Epithelial cell of prostate (primary cell): ENCODE measurements at regions not wholly inside any gene's neighbourhood (a gene's known extent, or its start where the extent isn't known, plus 50 kb on each side); places are given as distances from the start of the nearest gene placed in this dataset.
A peak's percentile ranks its signal among the peaks of the same experiment; 100 is the strongest.

Source experiments
- DNase-seq: peaks from one replicate; pipeline ENCODE4 v3.0.0-alpha.2; 2011; ENCODE audit warnings: low read depth, low spot score
- H3K27ac ChIP-seq: fragments of 450-650 bp; 2 replicates; pipeline ENCODE4 v1.5.1; 2017; ENCODE audit warnings: mild to moderate bottlenecking

DNA sequence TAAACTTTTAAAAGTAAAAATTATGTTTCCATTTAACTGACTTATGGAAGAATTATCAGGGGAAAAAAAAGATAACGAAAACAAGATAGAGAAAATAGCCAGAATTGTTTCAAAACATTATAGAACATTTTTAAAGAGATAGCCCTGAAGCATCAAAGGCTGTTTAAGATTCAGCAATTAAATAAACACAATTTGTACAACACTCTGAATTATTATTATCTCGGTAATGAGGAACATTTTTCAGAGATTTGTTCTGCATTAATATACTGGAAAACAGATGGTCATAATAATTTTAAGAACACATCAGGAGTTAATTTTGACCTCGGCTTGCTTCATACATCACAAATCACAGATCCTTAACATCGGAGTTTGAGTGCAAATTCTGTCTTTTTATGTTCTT, 643.8 kb downstream of the SORCS1 start:
- H3K27ac ChIP-seq: no peak overlapping the region
- DNase-seq: no peak

DNA sequence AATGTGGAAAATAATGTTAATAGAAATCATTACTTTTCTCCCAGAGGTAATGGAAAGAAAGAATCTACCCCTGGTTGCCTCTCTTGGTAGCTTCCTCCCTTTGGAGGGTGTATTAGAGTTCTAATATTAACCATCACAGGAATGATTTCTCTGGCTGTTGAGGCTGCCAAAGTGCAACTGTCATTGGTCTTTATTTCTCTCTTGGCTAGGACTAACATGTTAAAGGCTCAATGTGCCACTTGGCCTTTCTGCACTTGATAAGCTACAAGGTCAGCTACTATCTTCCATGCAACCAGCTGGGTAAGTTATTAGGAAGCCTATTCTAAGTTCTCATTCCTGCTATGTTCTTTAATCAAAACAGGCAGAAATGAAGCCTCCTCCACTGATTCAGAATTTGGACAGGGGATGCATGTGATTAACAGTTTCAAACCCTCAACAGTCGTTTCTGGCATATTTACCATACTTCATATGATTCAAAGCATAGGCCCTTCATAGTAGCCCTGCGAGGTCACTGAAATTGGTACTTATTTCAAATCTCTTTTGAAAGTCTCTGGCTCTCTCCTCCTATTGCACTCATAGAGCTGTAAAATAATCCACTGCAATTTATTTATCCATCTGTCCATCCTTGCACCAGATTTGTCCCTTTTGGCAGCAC, 645.0 kb downstream of the SORCS1 start:
- no peak overlapping the region for H3K27ac ChIP-seq
- no peak for DNase-seq

DNA sequence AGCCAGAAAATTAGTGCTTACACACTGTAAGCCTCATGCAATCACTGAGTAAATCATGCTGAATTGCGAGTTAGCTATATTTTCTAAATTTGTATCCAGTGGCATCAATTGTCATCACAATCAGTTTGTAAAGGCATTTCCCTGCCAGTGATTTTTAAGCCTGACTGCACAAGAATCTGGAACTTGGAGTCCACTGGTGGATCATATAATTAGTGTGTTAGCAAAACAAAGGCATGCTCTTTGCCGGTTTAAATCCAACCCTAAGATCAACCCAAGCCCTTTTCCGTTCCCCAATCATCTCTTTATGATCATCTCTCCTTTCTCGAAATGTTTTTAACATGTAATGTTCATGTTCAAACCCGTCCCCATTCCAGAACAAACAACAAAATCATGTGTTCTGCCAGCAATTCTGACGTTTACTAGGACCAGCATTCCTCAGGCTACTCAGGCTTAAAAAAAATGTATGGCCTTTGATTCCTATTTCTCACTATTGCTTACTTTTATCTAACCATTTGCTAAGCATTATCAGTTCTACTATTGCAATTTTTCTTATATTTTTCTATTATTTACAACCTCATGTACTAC, 649.2 kb downstream of the SORCS1 start:
- H3K27ac ChIP-seq: peak overlapping the region; percentile 55
- peak; percentile 12 for DNase-seq

DNA sequence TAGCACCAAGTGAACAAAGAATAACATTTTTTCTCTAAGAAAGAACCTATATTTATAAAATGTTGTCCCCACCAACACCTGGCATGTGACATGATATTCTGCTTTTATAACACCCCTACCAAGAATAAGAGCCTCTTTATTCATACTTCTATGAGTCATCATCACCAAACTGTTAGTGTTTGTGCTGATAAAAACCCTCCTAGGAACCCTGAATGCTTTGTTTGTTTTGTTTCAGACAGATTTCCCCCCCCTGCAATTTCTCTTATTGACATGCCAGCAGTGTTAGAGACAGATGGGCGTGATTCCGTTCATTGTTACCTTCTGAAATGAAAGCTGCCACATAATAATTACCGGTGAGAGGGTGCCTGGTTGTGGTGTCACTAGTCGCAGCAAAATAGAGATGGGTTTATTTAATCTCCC, 651.1 kb downstream of the SORCS1 start:
- H3K27ac ChIP-seq: peak overlapping the region; percentile 15
- no peak for DNase-seq

DNA sequence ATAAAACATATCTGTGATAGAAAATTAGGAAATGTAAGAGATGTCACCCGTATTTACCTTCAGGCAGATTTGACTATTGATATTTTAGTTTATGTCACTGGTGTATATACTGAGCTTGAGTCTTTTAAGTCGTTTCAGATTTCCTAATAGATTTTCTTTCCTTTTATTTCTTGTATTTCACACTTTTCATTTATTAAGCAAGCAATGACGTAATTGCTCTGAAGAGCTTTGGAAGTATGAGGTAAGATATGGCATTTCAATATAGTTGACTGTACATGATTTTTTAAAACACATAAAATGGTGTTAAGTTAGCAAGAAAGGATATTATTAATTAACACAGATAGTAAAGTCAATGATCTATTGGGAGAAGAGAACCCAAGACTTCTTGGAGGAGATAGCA, 652.6 kb downstream of the SORCS1 start:
- no peak for DNase-seq
- H3K27ac ChIP-seq: no peak overlapping the region

DNA sequence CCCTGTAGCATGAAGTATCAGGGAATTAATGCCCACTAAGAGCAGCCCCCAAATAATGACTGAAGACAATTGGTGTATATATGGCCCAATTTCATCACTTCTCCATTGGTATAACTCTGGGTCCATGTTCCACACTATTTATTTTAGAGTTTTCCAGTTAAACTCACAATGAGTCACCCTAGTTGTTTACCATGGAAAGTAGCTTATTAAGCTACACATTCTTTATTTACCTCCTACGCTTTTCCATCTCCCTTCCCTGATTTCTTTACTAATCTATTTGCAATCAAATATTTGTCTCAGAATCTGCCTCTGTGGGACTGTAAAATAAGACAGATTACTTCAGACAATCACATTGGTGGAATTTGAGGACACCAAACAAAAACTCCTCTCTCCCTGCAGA, 655.6 kb downstream of the SORCS1 start:
- no peak for DNase-seq
- H3K27ac ChIP-seq: peak overlapping the region; percentile 98

DNA sequence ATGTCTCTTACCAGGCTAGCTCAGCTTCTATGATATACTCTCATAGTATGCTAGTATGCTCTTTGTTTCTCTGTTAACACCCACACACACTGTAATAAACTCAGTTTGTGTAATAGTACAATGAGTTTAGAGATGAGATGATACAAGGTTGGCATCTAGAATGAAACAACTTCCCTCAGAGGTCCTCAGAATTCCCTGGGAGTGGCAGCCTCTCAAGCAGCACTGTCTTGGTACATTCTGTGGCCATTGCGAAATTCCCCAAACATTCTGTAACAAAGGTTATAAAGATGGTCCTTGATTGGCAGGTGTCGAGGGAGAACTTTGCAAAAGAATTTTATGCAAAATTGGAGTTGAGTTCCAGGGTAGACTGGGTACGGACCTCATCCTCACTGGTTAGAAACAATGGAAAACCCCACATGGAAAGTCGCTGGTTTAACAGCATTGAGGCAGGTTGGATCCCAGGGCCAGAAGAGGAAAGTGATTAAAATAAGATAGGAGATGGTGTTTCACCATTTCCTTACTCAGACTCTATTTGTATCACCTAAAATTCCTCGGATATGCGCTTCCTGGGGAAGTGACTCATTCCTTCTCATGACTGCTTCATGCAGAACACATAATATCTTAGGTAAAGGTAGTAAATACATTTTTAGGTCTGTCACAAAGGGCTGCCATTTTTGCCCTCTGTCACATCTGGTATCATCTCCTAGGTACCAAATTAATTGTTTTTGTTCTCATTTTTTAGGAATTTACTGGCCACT, 657.8 kb downstream of the SORCS1 start:
- DNase-seq: peak; percentile 16
- peak overlapping the region; percentile 98 for H3K27ac ChIP-seq

DNA sequence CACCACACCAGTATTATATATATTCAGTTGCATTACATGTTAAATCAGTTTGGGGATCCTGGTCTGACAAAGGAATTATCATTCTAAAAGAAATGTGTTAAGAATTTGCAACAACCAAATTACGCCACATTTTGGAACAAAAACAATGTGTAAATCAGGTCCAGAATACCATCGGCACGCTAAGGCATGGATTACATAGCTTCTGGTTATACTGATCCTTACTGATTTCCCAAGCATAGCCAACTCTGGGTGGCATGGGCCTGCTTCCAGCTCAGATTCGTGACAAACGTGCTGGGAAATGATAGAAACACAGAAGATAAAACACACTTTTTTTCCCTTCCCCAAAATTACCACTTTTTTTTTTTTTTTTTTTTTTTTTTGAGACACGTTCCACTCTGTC, 660.0 kb downstream of the SORCS1 start:
- no peak for DNase-seq
- peak overlapping the region; percentile 98 for H3K27ac ChIP-seq

DNA sequence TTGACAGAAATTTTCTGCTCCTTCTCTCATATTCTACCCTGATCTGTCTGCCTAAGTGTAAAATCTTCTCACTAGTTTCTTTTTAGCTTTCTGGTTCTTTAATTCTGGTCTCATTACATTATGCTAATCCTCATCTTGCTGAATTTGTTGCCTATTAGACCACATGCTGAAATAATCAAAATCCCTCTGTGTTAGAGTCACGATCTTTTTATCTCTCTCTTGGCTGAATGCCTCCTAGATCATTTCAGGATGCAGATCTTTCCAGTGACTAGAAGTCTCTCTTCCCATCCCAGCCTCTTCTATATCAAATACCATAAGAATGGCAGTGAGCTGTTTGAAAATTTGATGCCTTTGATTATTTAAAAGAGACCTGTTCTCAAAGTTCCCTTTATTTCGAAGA, 661.9 kb downstream of the SORCS1 start:
- H3K27ac ChIP-seq: no peak overlapping the region
- no peak for DNase-seq

DNA sequence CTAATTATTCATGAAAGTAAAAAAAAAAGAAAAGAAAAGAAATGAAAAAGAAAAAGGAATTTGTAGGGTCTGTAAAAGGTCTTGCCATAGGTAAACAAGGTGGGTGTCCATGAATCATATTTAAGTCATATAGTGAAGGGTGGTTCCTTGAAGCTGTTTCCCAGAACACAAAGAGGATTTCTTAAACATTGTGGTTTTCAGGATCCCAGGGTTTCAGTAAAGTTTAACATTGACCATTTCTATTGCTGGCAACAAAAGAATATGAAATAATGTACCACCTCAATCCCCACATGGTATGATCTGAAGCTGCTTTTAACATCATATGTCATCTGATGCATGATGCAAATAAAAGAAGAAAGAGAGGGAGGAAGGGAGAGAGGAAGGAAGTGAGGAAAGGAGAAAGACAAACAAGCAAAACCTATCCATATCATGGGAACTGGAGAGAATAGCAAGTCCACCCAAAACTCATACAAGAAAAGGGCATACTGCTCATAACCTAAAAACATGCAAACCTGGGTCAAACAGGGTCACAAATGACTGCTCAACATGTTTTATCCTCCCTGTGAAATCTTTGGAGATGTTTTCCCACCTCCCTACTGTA, 663.5 kb downstream of the SORCS1 start:
- peak overlapping the region; percentile 52 for H3K27ac ChIP-seq
- no peak for DNase-seq

DNA sequence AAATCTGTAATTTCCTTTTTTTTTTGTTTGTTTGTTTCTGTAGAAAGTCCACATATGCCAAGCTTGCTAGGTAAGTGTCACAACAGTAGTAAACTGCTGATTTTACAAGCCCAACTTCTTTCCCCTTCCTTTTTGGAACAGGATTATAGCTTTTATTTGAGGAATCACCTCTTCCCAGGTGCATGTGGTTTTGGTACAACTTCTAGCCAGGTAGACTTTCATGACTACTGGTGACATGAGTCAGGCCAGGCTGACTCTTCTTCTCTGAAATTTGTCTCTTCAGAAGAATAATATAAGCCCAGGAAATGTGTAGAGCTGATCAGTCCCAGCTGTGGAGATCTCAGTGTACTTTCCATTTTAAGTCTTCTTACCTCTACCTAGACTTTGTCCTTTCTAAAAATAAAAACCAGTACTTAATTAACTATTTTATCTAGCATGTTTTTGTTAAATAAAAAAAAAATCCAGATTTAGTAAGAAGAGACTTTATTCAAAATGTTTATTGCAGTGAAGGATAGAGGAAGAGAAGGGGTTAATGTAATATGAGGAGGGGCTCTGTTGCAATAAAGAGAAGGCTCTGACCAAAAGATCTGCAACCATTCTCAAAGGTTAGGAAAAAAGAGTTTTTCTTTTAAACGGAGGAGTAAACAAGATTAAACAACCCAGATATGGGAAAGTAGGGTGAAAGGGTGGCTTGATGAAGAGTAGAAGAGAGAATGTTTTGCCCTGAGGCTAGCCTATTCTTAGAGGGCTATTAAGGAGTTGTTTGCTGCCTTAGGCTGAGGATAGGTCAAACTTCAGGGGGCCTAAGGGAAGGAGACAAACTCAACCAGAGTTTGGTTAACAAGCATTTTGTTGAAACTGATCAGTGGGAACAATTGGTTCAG, 664.2 kb downstream of the SORCS1 start:
- peak overlapping the region; percentile 52 for H3K27ac ChIP-seq
- DNase-seq: peak; percentile 8

DNA sequence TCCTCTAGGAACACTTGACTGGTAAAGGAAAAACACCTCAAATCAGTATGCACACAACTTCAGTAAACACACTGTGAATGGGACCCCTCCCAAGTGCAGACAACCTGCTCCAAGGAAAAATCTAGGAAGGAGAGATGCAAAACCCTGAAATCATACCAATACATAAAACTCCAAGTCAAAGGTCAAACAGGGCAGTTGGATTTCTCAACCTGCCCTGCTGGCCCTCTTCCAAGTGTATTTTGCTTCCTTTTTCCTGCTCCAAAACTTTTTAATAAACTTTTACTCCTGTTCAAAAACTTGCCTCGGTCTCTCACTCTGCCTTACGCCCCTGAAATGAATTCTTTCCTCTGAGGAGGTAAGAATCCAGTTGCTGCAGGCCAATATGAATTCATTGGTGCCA, 665.1 kb downstream of the SORCS1 start:
- H3K27ac ChIP-seq: no peak overlapping the region
- no peak for DNase-seq

DNA sequence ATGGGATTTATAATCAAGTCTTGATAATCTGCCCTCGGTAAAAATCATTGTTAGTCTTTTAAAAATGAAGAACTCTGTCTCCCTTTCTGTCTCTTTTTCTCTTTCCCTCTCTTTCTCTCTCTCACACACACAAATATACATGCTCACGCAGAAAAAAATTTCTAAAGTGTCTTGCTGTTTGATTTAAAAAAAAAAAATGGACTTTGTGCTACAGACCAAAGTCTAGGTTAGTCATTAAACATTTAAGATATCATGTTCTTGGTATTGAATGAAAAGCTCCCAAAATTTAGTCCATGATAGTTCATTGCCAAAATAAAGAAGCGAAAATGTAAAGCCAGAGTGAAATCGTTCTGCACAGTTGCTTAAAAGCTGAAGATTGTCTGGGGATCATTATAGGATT, 665.8 kb downstream of the SORCS1 start:
- no peak overlapping the region for H3K27ac ChIP-seq
- no peak for DNase-seq

DNA sequence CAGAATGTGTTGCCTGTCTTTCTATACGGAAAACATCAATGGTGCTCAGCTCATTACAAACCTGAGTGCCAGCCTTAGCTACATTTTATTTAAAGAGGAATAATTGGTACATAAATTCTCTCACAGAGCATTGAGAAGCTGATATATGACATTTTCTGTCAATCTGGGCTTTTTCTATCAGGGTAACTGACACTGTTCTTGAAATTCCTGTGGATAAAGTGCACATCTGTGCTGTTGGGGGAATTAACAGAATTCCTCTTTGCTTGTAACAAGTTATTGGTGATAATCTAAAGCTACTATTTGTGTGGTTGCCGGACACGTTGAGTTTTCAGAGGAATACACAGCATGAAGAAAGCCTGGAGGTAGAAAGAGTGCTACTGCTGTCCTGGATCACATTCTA, 668.6 kb downstream of the SORCS1 start:
- no peak for DNase-seq
- H3K27ac ChIP-seq: no peak overlapping the region

DNA sequence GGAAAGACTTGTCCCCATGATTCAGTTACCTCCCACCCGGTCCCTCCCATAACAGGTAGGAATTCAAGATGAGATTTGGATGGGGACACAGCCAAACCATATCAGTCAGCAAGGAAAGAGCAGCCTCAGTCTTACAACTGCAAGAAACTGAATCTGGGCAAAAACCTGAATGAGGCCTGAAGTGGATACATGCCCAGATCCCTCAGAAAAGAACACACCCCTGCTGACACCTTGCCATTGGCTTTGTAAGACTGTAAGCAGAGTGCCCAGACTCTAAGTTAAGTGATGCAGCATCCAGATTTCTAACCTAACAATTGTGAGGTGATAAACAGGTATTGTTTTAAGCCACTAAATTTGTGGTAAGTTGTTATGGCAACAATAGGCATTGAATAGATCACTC, 670.8 kb downstream of the SORCS1 start:
- no peak for DNase-seq
- H3K27ac ChIP-seq: no peak overlapping the region

DNA sequence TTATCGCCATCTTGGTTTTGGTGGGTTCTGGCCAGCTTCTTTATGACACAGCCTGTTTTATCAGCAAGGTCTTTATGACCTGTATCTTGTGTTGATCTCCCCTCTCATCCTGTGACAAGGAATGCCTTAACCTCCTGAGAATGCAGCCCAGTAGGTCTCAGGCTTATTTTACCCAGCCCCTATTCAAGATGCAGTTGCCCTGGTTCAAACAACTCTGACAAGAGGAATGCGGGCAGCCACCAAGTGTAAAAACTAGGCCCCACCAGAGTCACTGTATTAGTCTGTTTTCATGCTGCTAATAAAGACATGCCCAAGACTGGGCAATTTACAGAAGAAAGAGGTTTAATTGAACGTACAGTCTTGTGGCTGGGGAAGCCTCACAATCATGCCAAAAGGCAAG, 671.3 kb downstream of the SORCS1 start:
- no peak overlapping the region for H3K27ac ChIP-seq
- DNase-seq: no peak

DNA sequence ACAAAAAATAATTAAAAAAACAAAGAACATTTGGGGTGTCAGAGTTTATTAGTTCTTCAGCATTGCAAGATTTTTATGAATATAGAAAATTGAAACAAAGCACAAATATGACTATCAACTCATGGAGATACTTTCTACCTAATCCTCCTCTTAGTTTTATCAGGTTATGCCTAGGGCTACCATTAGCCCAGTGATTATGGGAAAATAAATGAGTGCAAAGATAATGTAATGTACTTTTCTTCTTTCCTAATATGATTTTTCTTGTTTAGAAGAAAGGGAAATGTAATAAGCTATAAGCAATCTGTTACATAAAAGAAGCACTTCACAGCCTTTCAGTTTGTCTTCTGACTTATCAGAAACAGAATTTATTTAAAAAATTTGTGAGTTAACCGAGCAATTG, 676.8 kb downstream of the SORCS1 start:
- no peak for DNase-seq
- no peak overlapping the region for H3K27ac ChIP-seq

DNA sequence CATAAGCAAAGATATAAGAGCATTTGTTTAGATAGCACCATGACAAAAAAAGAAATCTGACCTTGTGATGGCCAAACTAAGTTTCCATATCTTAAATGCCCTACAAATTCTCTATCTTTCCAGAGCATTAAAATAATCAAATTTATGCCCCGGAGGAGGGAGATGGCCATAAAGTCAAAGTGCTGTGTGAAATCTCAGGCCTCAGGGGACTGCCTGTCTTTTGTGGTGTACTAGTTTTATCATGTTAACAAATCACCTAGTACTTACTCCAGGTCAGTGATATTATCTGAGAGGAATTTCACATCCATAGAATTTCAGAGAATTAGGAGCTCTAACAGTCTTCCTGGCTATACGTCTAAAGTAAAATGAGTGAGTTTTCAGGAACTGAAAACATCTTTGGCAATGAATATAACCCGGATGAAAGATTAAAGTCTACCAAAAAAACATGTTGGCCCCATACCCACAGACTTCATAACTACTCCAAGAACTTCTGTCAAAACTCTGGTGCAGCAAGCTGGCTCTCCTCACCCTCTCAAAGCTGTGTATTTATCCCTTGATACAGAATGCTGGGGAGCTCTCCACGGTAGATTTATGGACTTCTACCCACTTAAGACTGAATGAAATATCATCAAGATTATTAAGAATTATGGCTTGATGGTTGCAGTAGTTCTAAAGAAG, 682.8 kb downstream of the SORCS1 start:
- H3K27ac ChIP-seq: no peak overlapping the region
- DNase-seq: no peak

DNA sequence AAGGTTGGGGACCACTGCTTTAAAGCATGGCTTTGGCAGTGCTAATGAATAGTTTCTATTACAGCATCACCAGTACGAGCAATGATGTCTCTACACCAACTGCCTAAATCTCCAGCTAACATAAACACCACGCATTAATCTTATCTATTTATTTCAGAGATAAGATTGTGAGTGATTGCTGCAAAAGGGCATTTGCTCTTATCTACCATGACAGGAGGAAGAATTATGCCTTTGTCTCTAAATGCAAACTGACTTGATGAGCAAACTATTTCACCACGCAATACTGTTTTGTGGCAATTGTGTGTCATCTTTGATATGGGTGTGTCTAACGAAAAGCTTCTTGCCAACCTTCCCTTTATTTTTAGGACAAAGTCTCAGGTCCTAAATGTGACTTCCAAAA, 684.9 kb downstream of the SORCS1 start:
- no peak overlapping the region for H3K27ac ChIP-seq
- DNase-seq: no peak

DNA sequence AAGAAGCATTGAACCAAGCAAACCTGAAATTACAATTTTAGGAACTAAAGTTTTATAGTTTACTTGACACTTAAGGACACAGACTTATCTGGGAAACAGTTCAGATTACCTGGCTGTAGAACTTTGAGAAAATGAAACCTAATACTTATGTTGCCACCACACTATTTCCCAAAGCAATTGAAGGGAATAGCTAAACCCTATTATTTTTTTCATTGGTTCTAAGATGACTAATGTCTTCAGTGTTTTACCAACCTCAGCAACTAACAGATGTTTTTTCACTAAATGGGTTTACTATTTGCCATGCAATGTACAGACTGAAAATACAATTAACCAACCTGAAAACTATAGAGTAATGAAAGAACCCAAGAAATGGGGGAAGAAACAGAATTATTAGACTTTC, 689.6 kb downstream of the SORCS1 start:
- no peak overlapping the region for H3K27ac ChIP-seq
- no peak for DNase-seq
